GM21737 (cell line): ENCODE measurements at regions not wholly inside any gene's neighbourhood (a gene's known extent, or its start where the extent isn't known, plus 50 kb on each side); places are given as distances from the start of the nearest gene placed in this dataset.
"Not testable (repeated sequence)": the region's sequence is repeated elsewhere in the genome, so short reads cannot be mapped to it uniquely, and the experiment has no call there.

Source experiments
- ATAC-seq: cut with Tn5 transposase; IDR thresholded peaks from one replicate; pipeline ENCODE4 v1.9.1; 2021; ENCODE audit warnings: mild to moderate bottlenecking, moderate library complexity; ENCODE audit not compliant: unreplicated experiment

GRCh38 chr9:73969936-73970335, 527.2 kb upstream of the RORB start:
- ATAC-seq = no peak

GRCh38 chr9:73976424-73976823, 520.7 kb upstream of the RORB start:
- not testable (repeated sequence) for ATAC-seq

GRCh38 chr9:73979894-73980264, 517.3 kb upstream of the RORB start:
- no peak for ATAC-seq

- no peak for ATAC-seq
Observed at GRCh38 chr9:73980754-73981153, 516.4 kb upstream of the RORB start.

GRCh38 chr9:73981405-73981804, 515.7 kb upstream of the RORB start:
- ATAC-seq = no peak

GRCh38 chr9:73995836-73996235, 501.3 kb upstream of the RORB start:
- ATAC-seq = no peak

GRCh38 chr9:73996844-73997243, 500.3 kb upstream of the RORB start:
- no peak for ATAC-seq

- no peak for ATAC-seq
Observed at GRCh38 chr9:74001382-74001781, 495.8 kb upstream of the RORB start.

GRCh38 chr9:74006935-74007334, 490.2 kb upstream of the RORB start:
- ATAC-seq = no peak

GRCh38 chr9:74007833-74008232, 489.3 kb upstream of the RORB start:
- no peak for ATAC-seq

- no peak for ATAC-seq
Observed at GRCh38 chr9:74016004-74016403, 481.1 kb upstream of the RORB start.

- no peak for ATAC-seq
Observed at GRCh38 chr9:74025402-74025925, 471.7 kb upstream of the RORB start.

- ATAC-seq = no peak
Observed at GRCh38 chr9:74032421-74032820, 464.7 kb upstream of the RORB start.

- ATAC-seq = no peak
Observed at GRCh38 chr9:74035786-74036185, 461.3 kb upstream of the RORB start.

- ATAC-seq = peak; percentile 86
Observed at GRCh38 chr9:74036549-74037231, 460.4 kb upstream of the RORB start.

- ATAC-seq = no peak
Observed at GRCh38 chr9:74037274-74037673, 459.9 kb upstream of the RORB start.

- no peak for ATAC-seq
Observed at GRCh38 chr9:74041588-74041987, 455.5 kb upstream of the RORB start.

GRCh38 chr9:74044844-74045243, 452.3 kb upstream of the RORB start:
- no peak for ATAC-seq

- no peak for ATAC-seq
Observed at GRCh38 chr9:74056023-74056422, 441.1 kb upstream of the RORB start.

- ATAC-seq = not testable (repeated sequence)
Observed at GRCh38 chr9:74057051-74057450, 440.1 kb upstream of the RORB start.

GRCh38 chr9:74064702-74065101, 432.4 kb upstream of the RORB start:
- no peak for ATAC-seq

GRCh38 chr9:74066128-74066527, 431.0 kb upstream of the RORB start:
- ATAC-seq = no peak

- no peak for ATAC-seq
Observed at GRCh38 chr9:74066605-74067004, 430.5 kb upstream of the RORB start.
